Liver (tissue), 3 donors: ENCODE measurements at regions not wholly inside any gene's neighbourhood (a gene's known extent, or its start where the extent isn't known, plus 50 kb on each side); places are given as distances from the start of the nearest gene placed in this dataset.

Experiments used
- EGR1 ChIP-seq, 2 donors: IDR thresholded peaks; 2 replicates each; pipeline ENCODE4 v1.6.1; 2016 to 2018; ENCODE audit warnings: antibody characterized with exemption in 2 of 2, low read depth in 2 of 2
- GABPA ChIP-seq, 2 donors: IDR thresholded peaks in 1 of 2; conservative IDR thresholded peaks in 1 of 2; 2 replicates each; pipeline ENCODE4 v1.6.1; 2016; ENCODE audit warnings: antibody characterized with exemption in 2 of 2, mild to moderate bottlenecking in 1 of 2, moderate library complexity in 1 of 2
- HNF4G ChIP-seq: IDR thresholded peaks from 2 replicates; pipeline ENCODE4 v1.6.1; 2016; ENCODE audit warnings: antibody characterized with exemption
- JUND ChIP-seq, 2 donors: IDR thresholded peaks; 2 replicates each; pipeline ENCODE4 v1.6.1; 2016; ENCODE audit warnings: antibody characterized with exemption in 2 of 2
- NR2F2 ChIP-seq: IDR thresholded peaks from 2 replicates; pipeline ENCODE4 v1.6.1; 2016; ENCODE audit warnings: antibody characterized with exemption
- RAD21 ChIP-seq, 2 donors: IDR thresholded peaks; 2 replicates each; pipeline ENCODE4 v1.6.1; 2016; ENCODE audit warnings: antibody characterized with exemption in 2 of 2, mild to moderate bottlenecking in 2 of 2
- RXRA ChIP-seq, 2 donors: IDR thresholded peaks; 2 replicates each; pipeline ENCODE4 v1.6.1; 2017 to 2018; ENCODE audit warnings: antibody characterized with exemption in 2 of 2, mild to moderate bottlenecking in 1 of 2
- SP1 ChIP-seq: IDR thresholded peaks from 2 replicates; pipeline ENCODE4 v1.6.1; 2018; ENCODE audit warnings: antibody characterized with exemption, mild to moderate bottlenecking
- TAF1 ChIP-seq: conservative IDR thresholded peaks from 2 replicates; pipeline ENCODE4 v1.6.1; 2016; ENCODE audit warnings: antibody characterized with exemption, mild to moderate bottlenecking
- TF ChIP-seq, protein P1 (sequence below): fragments of 150-350 bp; IDR thresholded peaks from 2 replicates; pipeline ENCODE4 v1.5.1; 2017; ENCODE audit warnings: improper control_type of control experiment, low read depth, low read length; ENCODE audit not compliant: missing input control
- TF ChIP-seq, protein P2 (sequence below): IDR thresholded peaks from 2 replicates; pipeline ENCODE4 v1.6.1; 2016; ENCODE audit warnings: antibody characterized with exemption
- TF ChIP-seq, protein P3 (sequence below): IDR thresholded peaks from 2 replicates; pipeline ENCODE4 v1.6.1; 2016; ENCODE audit warnings: antibody characterized with exemption
- TF ChIP-seq, protein P4 (sequence below): IDR thresholded peaks from 2 replicates; pipeline ENCODE4 v1.6.1; 2016; ENCODE audit warnings: antibody characterized with exemption
- TF ChIP-seq, protein P5 (sequence below): IDR thresholded peaks from 2 replicates; pipeline ENCODE4 v1.6.1; 2016; ENCODE audit warnings: antibody characterized with exemption, mild to moderate bottlenecking
- donor health status: healthy.
- donor health status: healthy.

DNA sequence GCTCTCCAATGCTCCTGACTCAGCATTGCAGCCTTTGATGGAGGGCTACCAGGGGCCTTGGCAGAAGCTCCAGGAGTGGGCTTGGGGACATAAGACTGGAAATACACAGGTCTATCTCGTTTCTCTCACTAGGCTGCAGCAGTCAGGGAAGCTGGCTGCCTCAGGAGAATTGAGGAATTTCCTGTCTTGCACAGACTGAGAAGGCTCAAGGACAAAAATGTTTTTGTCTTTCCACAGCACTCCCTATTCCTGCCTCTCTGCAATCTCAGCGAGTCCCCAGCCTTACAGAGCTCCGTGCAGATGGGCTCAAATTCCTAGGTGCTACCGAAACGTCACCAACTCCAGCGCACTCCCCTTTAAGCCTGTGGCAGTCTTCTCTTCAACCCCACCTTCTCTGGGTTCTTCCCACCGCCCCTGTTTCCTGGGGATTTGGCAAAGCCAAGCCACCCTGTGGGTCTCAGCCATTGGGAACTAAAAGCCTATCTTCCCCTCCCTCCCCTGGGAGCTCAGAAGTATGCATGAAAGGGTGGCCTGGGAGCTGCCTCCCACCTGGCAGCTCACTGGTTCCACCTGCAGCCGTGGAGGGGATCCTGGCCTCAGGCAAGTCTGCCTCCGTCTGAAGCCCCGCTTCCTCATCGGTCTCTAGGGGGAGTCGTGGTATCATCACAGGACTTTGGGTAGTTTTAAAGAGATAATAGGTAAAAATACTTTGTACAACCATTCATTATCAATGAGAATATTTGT is 322.6 kb upstream of the FRG2C start:
- TF ChIP-seq, protein P1, sequence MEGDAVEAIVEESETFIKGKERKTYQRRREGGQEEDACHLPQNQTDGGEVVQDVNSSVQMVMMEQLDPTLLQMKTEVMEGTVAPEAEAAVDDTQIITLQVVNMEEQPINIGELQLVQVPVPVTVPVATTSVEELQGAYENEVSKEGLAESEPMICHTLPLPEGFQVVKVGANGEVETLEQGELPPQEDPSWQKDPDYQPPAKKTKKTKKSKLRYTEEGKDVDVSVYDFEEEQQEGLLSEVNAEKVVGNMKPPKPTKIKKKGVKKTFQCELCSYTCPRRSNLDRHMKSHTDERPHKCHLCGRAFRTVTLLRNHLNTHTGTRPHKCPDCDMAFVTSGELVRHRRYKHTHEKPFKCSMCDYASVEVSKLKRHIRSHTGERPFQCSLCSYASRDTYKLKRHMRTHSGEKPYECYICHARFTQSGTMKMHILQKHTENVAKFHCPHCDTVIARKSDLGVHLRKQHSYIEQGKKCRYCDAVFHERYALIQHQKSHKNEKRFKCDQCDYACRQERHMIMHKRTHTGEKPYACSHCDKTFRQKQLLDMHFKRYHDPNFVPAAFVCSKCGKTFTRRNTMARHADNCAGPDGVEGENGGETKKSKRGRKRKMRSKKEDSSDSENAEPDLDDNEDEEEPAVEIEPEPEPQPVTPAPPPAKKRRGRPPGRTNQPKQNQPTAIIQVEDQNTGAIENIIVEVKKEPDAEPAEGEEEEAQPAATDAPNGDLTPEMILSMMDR = no peak
- TF ChIP-seq, protein P2, sequence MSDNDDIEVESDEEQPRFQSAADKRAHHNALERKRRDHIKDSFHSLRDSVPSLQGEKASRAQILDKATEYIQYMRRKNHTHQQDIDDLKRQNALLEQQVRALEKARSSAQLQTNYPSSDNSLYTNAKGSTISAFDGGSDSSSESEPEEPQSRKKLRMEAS = no peak
- TF ChIP-seq GABPA (IDR thresholded peaks at IDR 0.05 in 1 of 2, conservative IDR thresholded peaks at IDR 0.05 in 1 of 2) (no peak), TAF1 (no peak), NR2F2 (no peak), SP1 (no peak), JUND (IDR thresholded peaks at IDR 0.05) (no peak), RXRA (IDR thresholded peaks at IDR 0.05) (no peak), RAD21 (IDR thresholded peaks at IDR 0.05) (no peak), HNF4G (no peak), EGR1 (IDR thresholded peaks at IDR 0.05; ENCODE audit: low read depth in 2 of 2) (no peak)
- TF ChIP-seq, protein P3, sequence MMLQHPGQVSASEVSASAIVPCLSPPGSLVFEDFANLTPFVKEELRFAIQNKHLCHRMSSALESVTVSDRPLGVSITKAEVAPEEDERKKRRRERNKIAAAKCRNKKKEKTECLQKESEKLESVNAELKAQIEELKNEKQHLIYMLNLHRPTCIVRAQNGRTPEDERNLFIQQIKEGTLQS = no peak
- TF ChIP-seq, protein P4, sequence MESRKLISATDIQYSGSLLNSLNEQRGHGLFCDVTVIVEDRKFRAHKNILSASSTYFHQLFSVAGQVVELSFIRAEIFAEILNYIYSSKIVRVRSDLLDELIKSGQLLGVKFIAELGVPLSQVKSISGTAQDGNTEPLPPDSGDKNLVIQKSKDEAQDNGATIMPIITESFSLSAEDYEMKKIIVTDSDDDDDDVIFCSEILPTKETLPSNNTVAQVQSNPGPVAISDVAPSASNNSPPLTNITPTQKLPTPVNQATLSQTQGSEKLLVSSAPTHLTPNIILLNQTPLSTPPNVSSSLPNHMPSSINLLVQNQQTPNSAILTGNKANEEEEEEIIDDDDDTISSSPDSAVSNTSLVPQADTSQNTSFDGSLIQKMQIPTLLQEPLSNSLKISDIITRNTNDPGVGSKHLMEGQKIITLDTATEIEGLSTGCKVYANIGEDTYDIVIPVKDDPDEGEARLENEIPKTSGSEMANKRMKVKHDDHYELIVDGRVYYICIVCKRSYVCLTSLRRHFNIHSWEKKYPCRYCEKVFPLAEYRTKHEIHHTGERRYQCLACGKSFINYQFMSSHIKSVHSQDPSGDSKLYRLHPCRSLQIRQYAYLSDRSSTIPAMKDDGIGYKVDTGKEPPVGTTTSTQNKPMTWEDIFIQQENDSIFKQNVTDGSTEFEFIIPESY = no peak
- TF ChIP-seq, protein P5, sequence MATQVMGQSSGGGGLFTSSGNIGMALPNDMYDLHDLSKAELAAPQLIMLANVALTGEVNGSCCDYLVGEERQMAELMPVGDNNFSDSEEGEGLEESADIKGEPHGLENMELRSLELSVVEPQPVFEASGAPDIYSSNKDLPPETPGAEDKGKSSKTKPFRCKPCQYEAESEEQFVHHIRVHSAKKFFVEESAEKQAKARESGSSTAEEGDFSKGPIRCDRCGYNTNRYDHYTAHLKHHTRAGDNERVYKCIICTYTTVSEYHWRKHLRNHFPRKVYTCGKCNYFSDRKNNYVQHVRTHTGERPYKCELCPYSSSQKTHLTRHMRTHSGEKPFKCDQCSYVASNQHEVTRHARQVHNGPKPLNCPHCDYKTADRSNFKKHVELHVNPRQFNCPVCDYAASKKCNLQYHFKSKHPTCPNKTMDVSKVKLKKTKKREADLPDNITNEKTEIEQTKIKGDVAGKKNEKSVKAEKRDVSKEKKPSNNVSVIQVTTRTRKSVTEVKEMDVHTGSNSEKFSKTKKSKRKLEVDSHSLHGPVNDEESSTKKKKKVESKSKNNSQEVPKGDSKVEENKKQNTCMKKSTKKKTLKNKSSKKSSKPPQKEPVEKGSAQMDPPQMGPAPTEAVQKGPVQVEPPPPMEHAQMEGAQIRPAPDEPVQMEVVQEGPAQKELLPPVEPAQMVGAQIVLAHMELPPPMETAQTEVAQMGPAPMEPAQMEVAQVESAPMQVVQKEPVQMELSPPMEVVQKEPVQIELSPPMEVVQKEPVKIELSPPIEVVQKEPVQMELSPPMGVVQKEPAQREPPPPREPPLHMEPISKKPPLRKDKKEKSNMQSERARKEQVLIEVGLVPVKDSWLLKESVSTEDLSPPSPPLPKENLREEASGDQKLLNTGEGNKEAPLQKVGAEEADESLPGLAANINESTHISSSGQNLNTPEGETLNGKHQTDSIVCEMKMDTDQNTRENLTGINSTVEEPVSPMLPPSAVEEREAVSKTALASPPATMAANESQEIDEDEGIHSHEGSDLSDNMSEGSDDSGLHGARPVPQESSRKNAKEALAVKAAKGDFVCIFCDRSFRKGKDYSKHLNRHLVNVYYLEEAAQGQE = no peak
